ENCODE measurements at regions not wholly inside any gene's neighbourhood (a gene's known extent, or its start where the extent isn't known, plus 50 kb on each side); places are given as distances from the start of the nearest gene placed in this dataset.

- Histone ChIP-seq H3K4me1 (ENCODE audit: control insufficient read depth, insufficient read depth, low read length) (peaks cover 3% of the 10 kb centered on the region), H3K27me3 (replicated peaks; ENCODE audit: control insufficient read depth, insufficient read depth, low read length) (no peaks in the 10 kb centered on the region), H3K9ac (ENCODE audit: low read length) (no peak overlapping the region), H3K36me3 (ENCODE audit: control insufficient read depth, insufficient read depth, low read length, severe bottlenecking) (no peaks in the 10 kb centered on the region), H3K4me3 (ENCODE audit: low read length) (no peak overlapping the region), H3K9me3 (ENCODE audit: control insufficient read depth, low read length) (no peaks in the 10 kb centered on the region)
- DNase-seq (ENCODE audit: low read depth) = no peak
Observed at GRCh38 chr18:72692086-72692485, 147.9 kb upstream of the CBLN2 start.

- H3K4me1 ChIP-seq (ENCODE audit: control insufficient read depth, insufficient read depth, low read length) = peaks cover 3% of the 10 kb centered on the region
- DNase-seq (ENCODE audit: low read depth) = no peak
- H3K9ac ChIP-seq (ENCODE audit: low read length) = no peak overlapping the region
- no peaks in the 10 kb centered on the region for H3K36me3 ChIP-seq (ENCODE audit: control insufficient read depth, insufficient read depth, low read length, severe bottlenecking)
- H3K4me3 ChIP-seq (ENCODE audit: low read length) = no peak overlapping the region
- H3K27me3 ChIP-seq (replicated peaks; ENCODE audit: control insufficient read depth, insufficient read depth, low read length) = no peaks in the 10 kb centered on the region
- no peaks in the 10 kb centered on the region for H3K9me3 ChIP-seq (ENCODE audit: control insufficient read depth, low read length)
Observed at GRCh38 chr18:72687736-72688135, 143.6 kb upstream of the CBLN2 start.

- H3K27me3 ChIP-seq (replicated peaks; ENCODE audit: control insufficient read depth, insufficient read depth, low read length) = peaks cover 3% of the 10 kb centered on the region
- no peak for DNase-seq (ENCODE audit: low read depth)
- no peaks in the 10 kb centered on the region for H3K4me1 ChIP-seq (ENCODE audit: control insufficient read depth, insufficient read depth, low read length)
- no peaks in the 10 kb centered on the region for H3K9me3 ChIP-seq (ENCODE audit: control insufficient read depth, low read length)
- H3K36me3 ChIP-seq (ENCODE audit: control insufficient read depth, insufficient read depth, low read length, severe bottlenecking) = no peaks in the 10 kb centered on the region
- H3K9ac ChIP-seq (ENCODE audit: low read length) = no peak overlapping the region
- no peak overlapping the region for H3K4me3 ChIP-seq (ENCODE audit: low read length)
Observed at GRCh38 chr18:72675394-72675793, 131.3 kb upstream of the CBLN2 start.

GRCh38 chr18:72674710-72675109, 130.6 kb upstream of the CBLN2 start:
- Histone ChIP-seq H3K4me3 (ENCODE audit: low read length) (no peak overlapping the region), H3K36me3 (ENCODE audit: control insufficient read depth, insufficient read depth, low read length, severe bottlenecking) (no peaks in the 10 kb centered on the region), H3K9ac (ENCODE audit: low read length) (no peak overlapping the region), H3K9me3 (ENCODE audit: control insufficient read depth, low read length) (no peaks in the 10 kb centered on the region), H3K4me1 (ENCODE audit: control insufficient read depth, insufficient read depth, low read length) (no peaks in the 10 kb centered on the region), H3K27me3 (replicated peaks; ENCODE audit: control insufficient read depth, insufficient read depth, low read length) (peaks cover 3% of the 10 kb centered on the region)
- DNase-seq (ENCODE audit: low read depth) = no peak

GRCh38 chr18:72673242-72673641, 129.1 kb upstream of the CBLN2 start:
- no peaks in the 10 kb centered on the region for H3K4me1 ChIP-seq (ENCODE audit: control insufficient read depth, insufficient read depth, low read length)
- no peak for DNase-seq (ENCODE audit: low read depth)
- H3K9me3 ChIP-seq (ENCODE audit: control insufficient read depth, low read length) = no peaks in the 10 kb centered on the region
- H3K27me3 ChIP-seq (replicated peaks; ENCODE audit: control insufficient read depth, insufficient read depth, low read length) = peaks cover 2% of the 10 kb centered on the region
- H3K9ac ChIP-seq (ENCODE audit: low read length) = no peak overlapping the region
- H3K36me3 ChIP-seq (ENCODE audit: control insufficient read depth, insufficient read depth, low read length, severe bottlenecking) = no peaks in the 10 kb centered on the region
- H3K4me3 ChIP-seq (ENCODE audit: low read length) = no peak overlapping the region

GRCh38 chr18:72672364-72673184, 128.4 kb upstream of the CBLN2 start:
- H3K4me1 ChIP-seq (ENCODE audit: control insufficient read depth, insufficient read depth, low read length) = no peaks in the 10 kb centered on the region
- H3K36me3 ChIP-seq (ENCODE audit: control insufficient read depth, insufficient read depth, low read length, severe bottlenecking) = no peaks in the 10 kb centered on the region
- H3K9ac ChIP-seq (ENCODE audit: low read length) = no peak overlapping the region
- H3K4me3 ChIP-seq (ENCODE audit: low read length) = no peak overlapping the region
- peak; percentile 73 for DNase-seq (ENCODE audit: low read depth)
- H3K9me3 ChIP-seq (ENCODE audit: control insufficient read depth, low read length) = no peaks in the 10 kb centered on the region
- H3K27me3 ChIP-seq (replicated peaks; ENCODE audit: control insufficient read depth, insufficient read depth, low read length) = no peaks in the 10 kb centered on the region

GRCh38 chr18:72667932-72668331, 123.8 kb upstream of the CBLN2 start:
- Histone ChIP-seq H3K27me3 (replicated peaks; ENCODE audit: control insufficient read depth, insufficient read depth, low read length) (no peaks in the 10 kb centered on the region), H3K4me3 (ENCODE audit: low read length) (no peak overlapping the region), H3K9me3 (ENCODE audit: control insufficient read depth, low read length) (no peaks in the 10 kb centered on the region), H3K4me1 (ENCODE audit: control insufficient read depth, insufficient read depth, low read length) (no peaks in the 10 kb centered on the region), H3K36me3 (ENCODE audit: control insufficient read depth, insufficient read depth, low read length, severe bottlenecking) (no peaks in the 10 kb centered on the region), H3K9ac (ENCODE audit: low read length) (no peak overlapping the region)
- DNase-seq (ENCODE audit: low read depth) = no peak

- H3K27me3 ChIP-seq (replicated peaks; ENCODE audit: control insufficient read depth, insufficient read depth, low read length) = no peaks in the 10 kb centered on the region
- DNase-seq (ENCODE audit: low read depth) = peak; percentile 42
- no peaks in the 10 kb centered on the region for H3K4me1 ChIP-seq (ENCODE audit: control insufficient read depth, insufficient read depth, low read length)
- H3K9me3 ChIP-seq (ENCODE audit: control insufficient read depth, low read length) = no peaks in the 10 kb centered on the region
- no peak overlapping the region for H3K4me3 ChIP-seq (ENCODE audit: low read length)
- H3K9ac ChIP-seq (ENCODE audit: low read length) = no peak overlapping the region
- no peaks in the 10 kb centered on the region for H3K36me3 ChIP-seq (ENCODE audit: control insufficient read depth, insufficient read depth, low read length, severe bottlenecking)
Observed at GRCh38 chr18:72652990-72653593, 109.0 kb upstream of the CBLN2 start.

GRCh38 chr18:72651033-72651432, 106.9 kb upstream of the CBLN2 start:
- DNase-seq (ENCODE audit: low read depth) = no peak
- no peaks in the 10 kb centered on the region for H3K27me3 ChIP-seq (replicated peaks; ENCODE audit: control insufficient read depth, insufficient read depth, low read length)
- H3K4me1 ChIP-seq (ENCODE audit: control insufficient read depth, insufficient read depth, low read length) = no peaks in the 10 kb centered on the region
- H3K36me3 ChIP-seq (ENCODE audit: control insufficient read depth, insufficient read depth, low read length, severe bottlenecking) = no peaks in the 10 kb centered on the region
- no peaks in the 10 kb centered on the region for H3K9me3 ChIP-seq (ENCODE audit: control insufficient read depth, low read length)
- H3K4me3 ChIP-seq (ENCODE audit: low read length) = no peak overlapping the region
- H3K9ac ChIP-seq (ENCODE audit: low read length) = no peak overlapping the region

GRCh38 chr18:72648481-72648960, 104.4 kb upstream of the CBLN2 start:
- Histone ChIP-seq H3K27me3 (replicated peaks; ENCODE audit: control insufficient read depth, insufficient read depth, low read length) (no peaks in the 10 kb centered on the region), H3K4me1 (ENCODE audit: control insufficient read depth, insufficient read depth, low read length) (no peaks in the 10 kb centered on the region), H3K36me3 (ENCODE audit: control insufficient read depth, insufficient read depth, low read length, severe bottlenecking) (no peaks in the 10 kb centered on the region), H3K4me3 (ENCODE audit: low read length) (no peak overlapping the region), H3K9me3 (ENCODE audit: control insufficient read depth, low read length) (no peaks in the 10 kb centered on the region), H3K9ac (ENCODE audit: low read length) (no peak overlapping the region)
- DNase-seq (ENCODE audit: low read depth) = no peak

GRCh38 chr18:72648079-72648478, 103.9 kb upstream of the CBLN2 start:
- Histone ChIP-seq H3K9me3 (ENCODE audit: control insufficient read depth, low read length) (no peaks in the 10 kb centered on the region), H3K36me3 (ENCODE audit: control insufficient read depth, insufficient read depth, low read length, severe bottlenecking) (no peaks in the 10 kb centered on the region), H3K9ac (ENCODE audit: low read length) (no peak overlapping the region), H3K4me1 (ENCODE audit: control insufficient read depth, insufficient read depth, low read length) (no peaks in the 10 kb centered on the region), H3K27me3 (replicated peaks; ENCODE audit: control insufficient read depth, insufficient read depth, low read length) (no peaks in the 10 kb centered on the region), H3K4me3 (ENCODE audit: low read length) (no peak overlapping the region)
- no peak for DNase-seq (ENCODE audit: low read depth)

Measured in adipocyte (in vitro differentiated cells).